NOMO-1 treated with dmso at 0.1 percent for 144 hours (cell line): ENCODE measurements at regions not wholly inside any gene's neighbourhood (a gene's known extent, or its start where the extent isn't known, plus 50 kb on each side); places are given as distances from the start of the nearest gene placed in this dataset.

Source experiments
- DNase-seq: peaks from one replicate; lab custom pipeline; 2025; ENCODE audit not compliant: unreplicated experiment; lab: John Stamatoyannopoulos, UW

GRCh38 chr10:90650858-90651257, 207.0 kb downstream of the HTR7 start:
- DNase-seq: no peak

DNA sequence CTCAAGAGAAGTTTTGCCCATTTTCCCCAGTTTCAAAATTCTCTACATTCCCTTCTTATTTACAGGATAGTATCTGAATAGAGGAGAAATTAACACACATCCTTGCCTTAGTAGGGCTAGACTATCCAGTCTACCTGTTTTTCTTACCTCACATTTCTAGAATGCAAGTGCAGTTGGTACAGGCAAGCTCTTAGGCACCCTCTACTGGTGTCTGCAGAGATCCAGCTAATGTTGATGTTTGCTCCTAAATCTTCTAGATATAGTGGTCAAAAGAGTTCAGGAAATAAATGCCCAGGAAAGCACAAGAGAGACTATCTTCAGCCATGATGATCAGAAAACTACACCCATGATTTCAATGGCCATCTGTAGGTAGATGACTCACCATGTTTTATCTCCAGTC, 205.3 kb downstream of the HTR7 start:
- DNase-seq: no peak

DNA sequence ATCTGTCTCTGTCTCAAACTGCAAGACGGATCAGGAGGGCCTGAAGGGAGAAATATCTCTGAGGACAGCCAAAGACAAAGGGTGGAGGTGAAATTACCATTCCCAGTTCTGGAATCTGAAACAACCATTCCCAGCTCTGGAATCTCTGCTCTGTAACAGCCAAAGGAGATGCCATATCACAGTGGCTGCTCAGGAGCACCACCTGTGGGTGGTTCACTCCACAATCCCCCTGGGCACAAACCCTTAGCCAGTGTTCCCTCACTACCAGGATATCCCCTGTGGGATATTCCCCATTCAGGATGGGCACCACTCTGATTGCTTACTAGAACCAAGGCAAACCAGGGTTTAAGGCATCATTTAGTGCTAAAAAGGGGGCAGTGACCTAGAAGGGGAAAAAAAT, 199.0 kb downstream of the HTR7 start:
- no peak for DNase-seq

DNA sequence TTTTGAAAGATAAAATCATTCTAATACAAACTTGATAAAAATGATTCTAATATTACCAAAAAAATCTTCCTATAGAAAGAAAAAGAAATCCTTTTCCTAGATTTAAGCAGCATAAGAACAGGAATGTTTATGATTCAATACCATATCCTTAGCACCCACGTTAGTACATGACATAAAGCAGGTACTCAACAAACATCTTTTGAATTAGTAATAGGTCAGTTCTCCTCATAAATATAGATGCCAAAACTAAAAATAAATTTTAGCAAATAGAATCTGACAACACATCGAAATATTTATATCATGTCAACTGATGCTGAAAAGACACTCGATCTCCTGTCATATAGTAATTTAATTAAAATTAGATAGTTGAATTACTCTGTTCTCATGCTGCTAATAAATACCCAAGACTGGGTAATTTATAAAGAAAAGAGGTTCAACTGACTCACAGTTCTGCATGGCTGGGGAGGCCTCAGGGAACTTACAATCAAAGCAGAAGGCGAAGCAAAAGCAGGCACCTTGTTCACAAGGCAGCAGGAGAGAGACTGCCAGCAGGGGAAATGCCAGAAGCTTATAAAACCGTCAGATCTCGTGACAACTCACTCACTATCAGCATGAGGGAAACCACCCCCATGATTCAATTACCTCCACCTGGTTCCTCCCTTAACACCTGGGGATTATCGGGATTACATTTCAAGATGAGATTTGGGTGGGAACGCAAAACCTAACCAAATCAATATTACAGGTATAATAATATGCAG, 191.8 kb downstream of the HTR7 start:
- no peak for DNase-seq

DNA sequence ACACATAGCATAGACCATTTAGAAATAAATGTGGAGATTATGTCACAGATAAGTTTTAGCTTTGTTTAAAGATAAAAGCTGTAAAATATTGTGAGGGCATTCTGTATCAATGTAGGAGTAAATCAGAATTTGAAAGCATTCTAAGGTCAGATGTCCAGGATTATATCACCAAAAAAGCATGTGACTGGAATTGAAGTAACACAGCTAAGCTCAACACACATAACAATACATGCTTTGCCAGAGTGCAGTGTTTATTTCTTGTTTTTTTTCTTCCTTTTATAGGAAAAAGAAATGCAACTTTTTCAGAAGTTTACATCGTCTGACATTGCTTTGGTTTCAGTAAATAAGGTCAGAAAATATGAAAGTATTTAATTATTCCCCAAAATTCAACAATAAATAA, 183.4 kb downstream of the HTR7 start:
- DNase-seq: no peak

- DNase-seq: no peak
Measured at GRCh38 chr10:90674928-90675327, 182.9 kb downstream of the HTR7 start.

GRCh38 chr10:90675621-90676020, 182.2 kb downstream of the HTR7 start:
- DNase-seq: no peak
